TTC549 (cell line): ENCODE measurements at regions not wholly inside any gene's neighbourhood (a gene's known extent, or its start where the extent isn't known, plus 50 kb on each side); places are given as distances from the start of the nearest gene placed in this dataset.
"Not testable (repeated sequence)": the region's sequence is repeated elsewhere in the genome, so short reads cannot be mapped to it uniquely, and the experiment has no call there.

Experiments used
- FAIRE-seq: peaks from 2 replicates; lab custom pipeline; 2012; peaks lifted over from hg19 to GRCh38; lab: Jason Lieb, UNC

DNA sequence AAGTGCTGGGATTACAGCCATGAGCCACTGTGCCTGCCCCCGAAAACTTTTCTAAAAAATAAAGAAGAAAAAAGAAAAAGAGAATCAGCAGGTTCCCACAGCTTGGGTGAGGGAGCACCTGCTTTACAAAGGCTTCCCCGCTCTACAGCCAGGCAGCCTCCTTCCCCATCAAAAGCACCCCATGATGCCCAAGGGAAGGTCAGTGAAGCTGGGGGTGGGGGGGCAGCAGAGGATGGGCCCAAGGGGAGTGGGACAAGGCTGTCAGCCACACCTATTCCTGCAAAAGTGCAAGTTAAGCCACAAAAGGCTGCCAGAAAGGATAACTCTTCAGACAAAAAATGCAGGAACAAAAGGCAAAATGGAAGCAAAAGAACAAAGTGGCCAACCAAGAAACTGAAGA, 72.5 kb downstream of the FAM50B start:
- FAIRE-seq: no peak

DNA sequence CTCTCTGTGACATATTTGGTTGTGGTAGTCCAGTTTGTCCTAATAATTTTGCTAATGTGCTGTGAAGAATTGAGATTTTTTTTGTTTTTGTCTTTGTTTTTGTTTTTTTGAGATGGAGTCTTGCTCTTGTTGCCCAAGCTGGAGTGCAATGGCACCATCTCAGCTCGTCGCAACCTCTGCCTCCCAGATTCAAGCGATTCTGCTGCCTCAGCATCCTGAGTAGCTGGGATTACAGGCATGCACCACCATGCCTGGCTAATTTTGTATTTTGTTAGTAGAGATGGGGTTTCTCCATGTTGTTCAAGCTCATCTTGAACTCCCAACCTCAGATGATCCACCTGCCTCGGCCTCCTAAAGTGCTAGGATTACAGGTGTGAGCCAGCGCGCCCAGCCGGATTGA, 73.4 kb downstream of the FAM50B start:
- FAIRE-seq: not testable (repeated sequence)

- FAIRE-seq: not testable (repeated sequence)
Measured at GRCh38 chr6:3925223-3926149, 76.3 kb downstream of the FAM50B start.

- FAIRE-seq: no peak
Measured at GRCh38 chr6:3926150-3926482, 76.9 kb downstream of the FAM50B start.

GRCh38 chr6:3928111-3928510, 78.9 kb downstream of the FAM50B start:
- FAIRE-seq: no peak

DNA sequence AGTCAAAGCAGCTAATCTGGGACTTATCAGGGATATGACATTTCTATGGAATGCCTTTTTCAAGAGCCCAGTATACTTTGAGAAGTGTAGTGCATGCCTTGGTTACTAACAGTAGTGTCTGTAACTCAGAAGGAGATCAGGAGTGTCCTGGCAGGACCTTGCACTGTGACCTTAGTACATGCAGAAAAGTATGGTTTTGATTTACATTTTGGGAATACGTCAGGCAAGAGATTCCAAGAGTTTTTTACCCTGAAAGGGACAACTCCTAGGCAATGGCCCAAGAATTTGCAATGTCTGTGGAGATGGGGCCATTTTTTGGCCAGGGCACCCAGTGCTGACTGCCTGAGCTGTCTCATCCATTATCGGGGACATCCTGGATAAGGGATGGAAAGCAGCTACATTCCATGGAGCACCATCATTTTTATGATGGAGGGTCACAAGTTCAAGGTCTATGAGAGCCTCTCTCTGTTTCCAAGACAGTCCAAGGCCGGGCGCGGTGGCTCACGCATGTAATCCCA, 80.2 kb downstream of the FAM50B start:
- FAIRE-seq: no peak

DNA sequence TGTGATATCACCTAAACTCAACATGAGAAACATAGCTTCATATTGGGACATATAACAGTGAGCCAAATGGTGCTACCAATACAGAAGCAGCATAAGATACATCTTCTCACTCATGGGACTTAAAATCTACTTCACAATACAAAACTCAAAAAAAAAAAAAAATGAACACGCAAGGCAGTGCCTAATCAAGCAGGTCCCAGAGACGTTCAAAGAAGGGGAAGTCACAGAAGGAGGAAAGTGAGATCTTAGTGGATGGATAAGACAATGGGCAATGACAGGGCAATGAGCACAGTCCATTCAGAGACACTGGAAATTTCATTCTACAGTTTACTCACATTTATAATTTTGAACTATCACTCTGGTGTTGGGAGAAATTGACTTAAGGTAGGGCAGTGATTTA, 88.3 kb downstream of the FAM50B start:
- no peak for FAIRE-seq

DNA sequence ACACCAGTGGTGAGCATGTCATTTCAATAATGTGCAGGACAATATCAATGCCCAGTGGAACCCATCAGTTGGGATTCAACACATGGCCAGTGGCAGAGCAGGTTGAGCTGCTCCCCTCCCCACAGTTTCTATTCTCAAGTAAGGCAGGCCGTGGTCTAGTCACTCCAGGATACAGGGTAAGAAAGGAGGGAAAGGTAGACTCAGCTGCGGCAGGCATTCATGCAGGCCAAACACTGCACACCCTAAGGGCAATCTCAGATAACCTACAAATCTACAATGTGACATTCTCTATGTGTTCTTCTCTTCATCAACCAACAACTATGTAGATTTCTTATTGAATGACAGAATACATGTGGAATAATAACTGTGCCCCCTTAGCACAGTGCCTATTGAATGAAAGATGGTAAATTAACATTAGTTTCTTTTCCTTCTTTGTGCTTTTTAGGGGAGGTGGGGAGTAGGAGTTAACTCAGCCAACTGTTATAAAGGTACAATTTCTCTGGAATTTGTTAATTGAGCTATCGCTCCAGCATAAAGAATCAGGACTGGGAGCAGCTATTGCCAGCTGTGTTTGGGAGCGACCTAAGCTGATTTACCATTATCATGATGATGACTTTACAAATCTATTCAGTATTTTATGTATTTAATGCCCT, 89.7 kb downstream of the FAM50B start:
- no peak for FAIRE-seq

GRCh38 chr6:3939368-3939958, 90.3 kb downstream of the FAM50B start:
- no peak for FAIRE-seq

DNA sequence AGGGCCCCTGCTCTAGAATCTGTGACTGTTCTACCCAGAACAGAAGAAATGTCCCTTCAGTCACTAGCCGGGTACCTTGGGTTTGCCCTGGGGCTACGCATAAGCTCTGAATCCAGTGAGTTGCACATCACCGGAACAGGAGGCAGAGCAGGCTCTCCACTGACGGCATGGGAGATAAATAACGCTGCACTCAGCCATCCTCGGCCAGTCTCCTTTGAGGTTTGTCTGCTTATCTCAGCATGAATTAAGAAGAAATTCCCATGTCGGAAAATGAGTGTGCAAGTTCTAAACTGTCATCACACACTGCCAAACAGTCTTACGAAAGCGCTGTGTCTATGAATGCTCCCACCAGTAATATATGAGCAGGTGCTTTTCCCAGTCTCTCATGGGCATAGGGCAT, 90.8 kb downstream of the FAM50B start:
- no peak for FAIRE-seq

- FAIRE-seq: no peak
Measured at GRCh38 chr6:3940703-3941102, 91.5 kb downstream of the FAM50B start.

DNA sequence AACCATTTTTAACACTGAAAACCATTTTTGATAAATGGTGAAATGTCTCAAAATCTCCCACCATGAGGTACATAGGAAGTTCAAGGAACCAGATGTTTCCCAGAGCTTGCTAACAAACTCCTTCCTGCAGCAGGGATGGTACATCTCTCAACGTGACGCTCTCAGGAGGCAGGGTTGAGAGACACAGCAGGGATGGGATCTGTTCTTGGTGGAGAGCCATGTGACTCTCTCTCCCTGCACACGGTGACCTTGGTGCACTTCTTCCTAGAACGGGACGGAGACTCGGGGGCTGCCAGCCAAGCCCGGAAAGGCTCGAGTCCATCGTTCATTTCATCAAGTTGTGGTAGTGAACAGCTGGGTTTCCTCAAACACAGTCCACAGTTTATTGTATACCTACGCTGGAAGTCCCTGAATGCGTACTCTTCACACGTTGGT, 94.2 kb downstream of the FAM50B start:
- FAIRE-seq: no peak

- no peak for FAIRE-seq
Measured at GRCh38 chr6:3944246-3944645, 95.1 kb downstream of the FAM50B start.

GRCh38 chr6:3946778-3947177, 97.6 kb downstream of the FAM50B start:
- FAIRE-seq: no peak

DNA sequence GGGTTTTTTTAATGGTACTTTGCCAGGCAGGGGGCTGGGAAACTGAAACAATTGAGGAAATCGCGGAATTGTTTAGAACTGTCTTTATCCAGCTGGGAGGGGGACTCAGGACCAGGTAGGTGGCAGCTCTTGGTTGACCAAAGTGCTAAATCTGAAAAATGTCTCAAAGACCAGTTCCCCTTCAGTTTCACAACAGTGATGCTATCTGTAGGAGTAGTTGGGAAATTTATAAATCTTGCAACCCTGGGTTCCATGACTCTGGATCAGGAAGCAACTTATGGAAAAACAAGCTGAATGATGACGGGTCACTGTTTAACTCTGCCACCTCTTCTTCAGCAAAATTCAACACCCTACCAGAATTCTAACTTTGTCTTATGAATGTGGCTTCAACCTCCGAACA, 99.7 kb downstream of the FAM50B start:
- FAIRE-seq: no peak

- no peak for FAIRE-seq
Measured at GRCh38 chr6:3949521-3949920, 100.3 kb downstream of the FAM50B start.

DNA sequence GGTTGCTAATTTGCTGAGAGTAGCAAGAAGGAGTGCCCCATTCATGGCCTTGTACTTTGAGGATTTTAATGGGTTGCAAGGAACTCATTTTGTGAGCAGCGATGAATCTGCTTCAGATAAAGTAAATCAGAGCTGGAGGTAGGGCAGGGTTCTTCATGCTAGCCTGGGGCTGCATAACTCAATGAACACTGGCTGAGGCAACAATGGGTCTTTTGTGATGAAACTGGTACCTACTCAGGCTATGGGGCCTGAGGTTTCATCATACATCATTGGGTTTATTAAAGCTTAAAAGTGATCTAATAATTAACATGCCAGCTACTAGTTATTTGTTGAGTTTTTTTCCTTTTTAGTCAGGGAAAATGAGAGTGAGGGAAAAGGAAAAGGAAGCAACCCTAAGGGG, 106.9 kb downstream of the FAM50B start:
- FAIRE-seq: no peak

GRCh38 chr6:3957321-3957720, 108.1 kb downstream of the FAM50B start:
- no peak for FAIRE-seq

DNA sequence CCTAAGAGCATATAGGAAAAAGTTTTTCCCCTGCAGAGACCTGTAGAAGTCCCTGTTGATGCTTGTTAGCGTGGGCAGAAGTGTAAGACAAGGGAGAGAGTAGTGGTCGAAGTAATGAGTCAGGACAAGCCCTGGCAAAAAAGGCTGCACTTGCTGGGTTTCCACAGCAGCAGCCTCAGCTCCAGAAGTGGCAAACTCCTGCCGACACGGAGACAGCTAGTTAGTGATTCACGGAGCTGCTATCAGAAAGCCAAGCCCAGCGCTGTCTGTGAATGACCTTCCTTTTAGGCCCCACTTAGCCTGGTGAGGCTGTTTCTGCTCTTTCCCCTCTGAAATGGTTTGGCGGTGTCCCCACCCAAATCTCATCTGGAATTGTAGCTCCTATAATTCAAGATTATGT, 109.1 kb downstream of the FAM50B start:
- no peak for FAIRE-seq

DNA sequence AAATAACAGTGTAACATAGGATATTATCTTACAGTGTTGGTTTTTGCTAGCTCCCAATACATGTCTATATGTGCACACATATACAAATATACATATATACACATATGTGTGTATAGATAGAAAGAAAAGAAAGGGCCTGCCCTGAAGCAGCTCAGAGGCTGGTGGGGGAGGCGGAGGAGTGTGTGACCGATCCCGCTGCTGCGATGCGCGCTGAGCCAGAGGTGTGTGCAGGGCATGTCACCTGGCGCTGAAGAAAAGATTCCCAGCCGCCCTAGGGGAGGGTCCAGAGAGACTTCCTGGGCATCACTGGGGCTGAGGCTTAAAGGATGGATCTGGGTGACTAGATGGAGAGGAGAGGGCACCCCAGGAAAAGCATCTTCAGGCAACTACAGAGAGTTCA, 110.2 kb downstream of the FAM50B start:
- no peak for FAIRE-seq

DNA sequence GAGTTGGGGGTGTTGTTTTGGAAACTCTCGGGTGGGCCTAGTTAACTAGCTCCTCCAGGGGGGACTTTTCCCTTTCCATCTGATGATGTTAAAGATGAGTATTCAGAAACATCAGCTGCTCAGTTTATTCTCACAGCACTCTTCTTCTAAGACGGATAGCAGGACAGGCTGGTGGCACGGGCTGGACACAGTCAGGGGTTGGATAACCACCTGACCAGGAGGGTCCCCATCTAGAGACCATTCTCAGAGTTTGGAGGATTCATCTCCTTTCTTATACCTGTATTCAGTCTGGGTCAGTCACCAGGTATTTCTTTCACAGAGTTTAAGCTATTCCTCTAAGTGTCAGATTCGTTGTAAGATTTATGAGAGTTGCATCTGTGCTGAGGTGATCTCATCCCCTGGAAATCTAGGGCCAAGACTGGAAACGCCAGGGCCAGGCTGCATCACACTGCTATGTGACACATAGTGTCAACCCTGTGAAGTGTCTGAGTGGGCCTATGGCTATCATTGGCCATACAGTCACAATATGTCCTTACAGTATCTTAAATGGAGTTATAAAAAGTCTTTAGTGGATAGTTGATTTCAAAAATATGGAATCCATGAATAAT, 111.7 kb downstream of the FAM50B start:
- FAIRE-seq: no peak

DNA sequence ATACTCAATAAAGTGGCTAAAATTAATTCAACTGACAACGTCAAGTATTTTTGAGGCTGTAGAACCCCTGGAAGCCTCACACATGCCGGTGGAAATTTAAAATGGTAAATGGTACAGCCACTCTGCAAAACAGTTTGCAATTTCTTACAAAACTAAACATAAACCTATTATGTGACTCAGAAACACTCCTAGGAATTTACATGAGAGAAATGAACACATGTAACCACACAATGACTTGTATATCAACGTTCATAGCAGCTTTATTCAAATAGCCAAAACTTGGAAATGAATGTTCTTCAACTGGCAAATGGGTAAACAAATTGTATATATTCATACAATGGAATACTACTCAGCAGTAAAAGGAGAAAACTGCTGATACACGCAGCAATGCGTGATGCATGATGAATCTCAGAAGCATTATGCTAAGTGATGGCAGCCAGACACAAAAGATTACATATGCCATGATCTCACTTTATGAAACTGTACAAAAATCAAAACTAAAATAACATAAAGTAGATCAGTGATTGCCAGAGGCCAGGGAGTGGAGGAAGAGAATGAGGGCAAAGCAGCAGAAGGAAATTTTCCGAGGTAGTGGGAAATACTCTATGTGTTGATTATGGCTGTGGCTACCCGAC, 112.5 kb downstream of the FAM50B start:
- FAIRE-seq: no peak
